ENCODE measurements at regions not wholly inside any gene's neighbourhood (a gene's known extent, or its start where the extent isn't known, plus 50 kb on each side); places are given as distances from the start of the nearest gene placed in this dataset.

DNA sequence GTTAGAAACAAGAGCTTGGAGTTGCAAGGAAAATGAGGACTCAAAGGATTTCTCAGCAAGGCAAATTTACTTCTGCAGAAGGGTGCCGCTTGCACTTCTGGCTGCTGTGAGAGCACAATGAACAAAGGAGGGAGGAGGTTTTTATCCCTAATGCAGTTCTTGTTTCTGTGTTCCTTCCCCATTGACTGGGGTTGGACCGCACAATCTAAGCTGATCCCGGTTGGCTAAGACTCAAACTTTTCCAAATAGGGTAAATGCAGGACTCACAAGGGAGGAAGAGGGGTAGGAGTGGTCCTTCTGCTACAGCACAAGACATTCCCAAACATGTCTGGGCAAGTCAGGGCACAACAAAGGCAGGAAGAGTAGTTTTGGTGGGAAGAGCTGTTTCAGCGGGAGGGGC, 249.6 kb upstream of the MOCS1 start:
- DNase-seq, result no peak
- Histone ChIP-seq H3K36me3 (no peaks in the 10 kb centered on the region), H3K9me3 (ENCODE audit: severe bottlenecking) (peaks cover 16% of the 10 kb centered on the region), H3K27me3 (ENCODE audit: insufficient read depth, low read depth, severe bottlenecking) (peaks cover 44% of the 10 kb centered on the region), H3K27ac (no peak overlapping the region), H3K4me3 (ENCODE audit: low read depth, low read length) (no peak overlapping the region)
- TF ChIP-seq CTCF (IDR thresholded peaks at IDR 0.05; ENCODE audit: low read depth, low read length), result no peak

DNA sequence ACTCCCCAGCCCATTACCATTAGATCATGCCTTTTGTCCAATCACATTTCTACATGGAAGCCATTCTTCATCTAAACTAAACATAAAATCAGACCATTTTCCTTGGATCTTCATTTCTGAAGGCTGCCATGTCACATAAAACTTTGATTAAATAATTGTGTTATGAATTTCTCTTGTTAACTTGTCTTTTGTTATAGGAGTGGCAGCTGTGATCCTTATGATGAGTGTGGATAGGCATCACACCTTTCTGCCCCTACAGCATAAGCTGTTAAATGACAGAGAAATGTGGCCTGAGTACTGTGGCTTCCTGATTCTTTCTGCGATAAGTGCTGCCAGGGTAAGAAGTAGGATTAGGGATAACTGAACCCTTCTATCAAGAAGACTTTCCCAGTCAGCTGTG, 247.1 kb upstream of the MOCS1 start:
- no peaks in the 10 kb centered on the region for H3K36me3 ChIP-seq
- H3K27ac ChIP-seq, result no peak overlapping the region
- H3K9me3 ChIP-seq (ENCODE audit: severe bottlenecking), result peaks cover 21% of the 10 kb centered on the region
- DNase-seq, result no peak
- peaks cover 56% of the 10 kb centered on the region for H3K27me3 ChIP-seq (ENCODE audit: insufficient read depth, low read depth, severe bottlenecking)
- H3K4me3 ChIP-seq (ENCODE audit: low read depth, low read length), result no peak overlapping the region
- TF ChIP-seq CTCF (IDR thresholded peaks at IDR 0.05; ENCODE audit: low read depth, low read length), result no peak

GRCh38 chr6:40180271-40180670, 246.0 kb upstream of the MOCS1 start:
- Histone ChIP-seq H3K4me3 (ENCODE audit: low read depth, low read length) (no peak overlapping the region), H3K27me3 (ENCODE audit: insufficient read depth, low read depth, severe bottlenecking) (peaks cover 60% of the 10 kb centered on the region), H3K36me3 (no peaks in the 10 kb centered on the region), H3K27ac (no peak overlapping the region), H3K9me3 (ENCODE audit: severe bottlenecking) (peaks cover 21% of the 10 kb centered on the region)
- DNase-seq, result no peak
- no peak for TF ChIP-seq CTCF (IDR thresholded peaks at IDR 0.05; ENCODE audit: low read depth, low read length)

DNA sequence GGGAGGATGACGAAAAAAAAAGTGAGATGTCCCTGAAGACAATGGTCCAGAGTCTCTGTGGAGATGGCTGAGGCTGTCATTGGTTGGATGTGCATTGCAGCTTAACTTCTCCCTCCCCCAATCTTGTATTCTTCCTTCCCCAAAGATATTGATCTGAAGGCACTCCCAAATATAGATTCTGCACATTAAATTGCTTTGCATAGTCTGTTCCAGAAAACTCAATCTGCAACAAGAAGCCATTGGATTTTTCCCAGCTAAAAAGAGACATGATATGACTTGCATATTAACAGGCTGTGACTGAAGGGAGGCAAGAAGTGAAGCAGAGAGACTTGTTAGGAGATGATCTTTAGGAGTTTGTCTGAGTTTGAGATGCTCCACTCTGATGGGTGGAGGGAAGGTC, 245.2 kb upstream of the MOCS1 start:
- no peak for DNase-seq
- H3K9me3 ChIP-seq (ENCODE audit: severe bottlenecking), result peaks cover 21% of the 10 kb centered on the region

DNA sequence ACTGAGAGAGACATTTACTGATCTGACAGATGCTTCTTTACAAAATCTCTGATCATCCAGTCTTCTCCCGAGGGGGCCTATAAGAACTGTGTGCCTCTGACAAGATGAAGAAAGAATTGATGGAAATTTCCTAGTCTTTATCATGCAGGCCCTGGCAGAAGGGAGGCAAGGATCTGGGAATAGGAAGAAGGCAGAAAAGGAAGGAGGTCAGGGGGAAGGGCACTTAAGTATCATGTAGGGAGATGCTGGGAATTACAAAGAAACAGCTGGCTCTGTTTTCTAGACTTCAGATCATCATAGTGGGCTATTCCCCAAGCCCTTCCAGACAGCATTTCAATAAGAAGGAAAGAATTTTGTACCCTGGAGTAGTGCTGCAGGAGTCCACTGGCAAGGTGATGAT, 243.3 kb upstream of the MOCS1 start:
- no peak overlapping the region for H3K27ac ChIP-seq
- H3K27me3 ChIP-seq (ENCODE audit: insufficient read depth, low read depth, severe bottlenecking), result peaks cover 83% of the 10 kb centered on the region
- H3K9me3 ChIP-seq (ENCODE audit: severe bottlenecking), result peaks cover 5% of the 10 kb centered on the region
- no peak for DNase-seq
- no peak overlapping the region for H3K4me3 ChIP-seq (ENCODE audit: low read depth, low read length)
- TF ChIP-seq CTCF (IDR thresholded peaks at IDR 0.05; ENCODE audit: low read depth, low read length), result no peak
- no peaks in the 10 kb centered on the region for H3K36me3 ChIP-seq

More for the DNA sequence above, 245.2 kb upstream of the MOCS1 start:
- peaks cover 66% of the 10 kb centered on the region for H3K27me3 ChIP-seq (ENCODE audit: insufficient read depth, low read depth, severe bottlenecking)
- no peaks in the 10 kb centered on the region for H3K36me3 ChIP-seq
- H3K4me3 ChIP-seq (ENCODE audit: low read depth, low read length), result no peak overlapping the region
- H3K27ac ChIP-seq, result no peak overlapping the region
- TF ChIP-seq CTCF (IDR thresholded peaks at IDR 0.05; ENCODE audit: low read depth, low read length), result no peak

GRCh38 chr6:40176152-40176551, 241.9 kb upstream of the MOCS1 start:
- Histone ChIP-seq H3K4me3 (ENCODE audit: low read depth, low read length) (no peak overlapping the region), H3K27me3 (ENCODE audit: insufficient read depth, low read depth, severe bottlenecking) (peaks cover 91% of the 10 kb centered on the region), H3K27ac (no peak overlapping the region), H3K9me3 (ENCODE audit: severe bottlenecking) (peaks cover 5% of the 10 kb centered on the region), H3K36me3 (no peaks in the 10 kb centered on the region)
- no peak for TF ChIP-seq CTCF (IDR thresholded peaks at IDR 0.05; ENCODE audit: low read depth, low read length)
- no peak for DNase-seq
